PC-3 (cell line): ENCODE measurements at regions not wholly inside any gene's neighbourhood (a gene's known extent, or its start where the extent isn't known, plus 50 kb on each side); places are given as distances from the start of the nearest gene placed in this dataset.

Experiments used
- ATAC-seq: fragments of 200-7000 bp; cut with Tn5 transposase; 2 replicates; pipeline ENCODE4 v1.9.1; 2020; ENCODE audit warnings: mild to moderate bottlenecking, moderate library complexity
- BruUV-seq: library from RNA; stranded (reverse); fragments of 400-500 nt; replicated peaks from 2 replicates; lab custom pipeline; 2021; lab: Mats Ljungman, UMichigan
- CTCF ChIA-PET: fragments of 300-600 bp; sonication (Branson Sonifier 250); formaldehyde crosslinking; loops from one replicate; lab custom pipeline; 2022; ENCODE audit warnings: antibody characterized with exemption; lab: Charles Lee
- POLR2A ChIA-PET: fragments of 300-600 bp; sonication (Branson Sonifier 250); formaldehyde crosslinking; loops from one replicate; lab custom pipeline; 2022; ENCODE audit warnings: antibody characterized with exemption; ENCODE audit not compliant: unreplicated experiment; lab: Charles Lee
- DNase-seq: peaks from one replicate; pipeline ENCODE4 v3.0.0-alpha.2; 2015
- H2AFZ ChIP-seq: fragments of 300-600 bp; sonication (generic); 2 replicates; pipeline ENCODE4 v1.6.0; 2016; ENCODE audit warnings: antibody characterized with exemption, low read length
- H3F3A ChIP-seq: fragments of 300-600 bp; sonication (generic); one replicate; pipeline ENCODE4 v1.6.0; 2017; ENCODE audit warnings: antibody characterized with exemption, low read length, control low read depth, mild to moderate bottlenecking; ENCODE audit not compliant: unreplicated experiment
- H3K27ac ChIP-seq: fragments of 300-600 bp; sonication (generic); 2 replicates; pipeline ENCODE4 v1.5.1; 2016; ENCODE audit warnings: mild to moderate bottlenecking, low read length
- H3K27me3 ChIP-seq: fragments of 300-600 bp; sonication (generic); 2 replicates; pipeline ENCODE4 v1.6.1; 2016; ENCODE audit warnings: low read length, mixed read lengths
- H3K36me3 ChIP-seq: fragments of 300-600 bp; sonication (generic); 2 replicates; pipeline ENCODE4 v1.6.1; 2016; ENCODE audit warnings: low read depth, mixed run types, low read length, mixed read lengths
- H3K4me1 ChIP-seq: fragments of 300-600 bp; sonication (generic); 2 replicates; pipeline ENCODE4 v1.5.1; 2016; ENCODE audit warnings: low read length; ENCODE audit not compliant: insufficient read depth
- H3K4me2 ChIP-seq: fragments of 300-600 bp; sonication (generic); 2 replicates; pipeline ENCODE4 v1.6.0; 2016; ENCODE audit warnings: low read length
- H3K4me3 ChIP-seq: fragments of 300-600 bp; sonication (generic); 2 replicates; pipeline ENCODE4 v1.5.1; 2016; ENCODE audit warnings: mild to moderate bottlenecking, low read length, mixed read lengths
- H3K79me2 ChIP-seq: fragments of 300-600 bp; sonication (generic); 2 replicates; pipeline ENCODE4 v1.6.1; 2017; ENCODE audit warnings: low read length, mixed read lengths
- H3K9ac ChIP-seq: fragments of 300-600 bp; sonication (generic); 2 replicates; pipeline ENCODE4 v1.6.0; 2016; ENCODE audit warnings: mild to moderate bottlenecking, low read length
- H3K9me2 ChIP-seq: fragments of 300-600 bp; sonication (generic); replicated peaks from 2 replicates; pipeline ENCODE4 v1.6.1; 2016; ENCODE audit warnings: mixed run types, low read length, mixed read lengths
- H3K9me3 ChIP-seq: fragments of 300-600 bp; sonication (generic); 2 replicates; pipeline ENCODE4 v1.6.1; 2016; ENCODE audit warnings: low read length, mixed read lengths
- H4K20me1 ChIP-seq: fragments of 300-600 bp; sonication (generic); 2 replicates; pipeline ENCODE4 v1.6.1; 2016; ENCODE audit warnings: low read length, mixed read lengths
- CTCF ChIP-seq: fragments of 300-600 bp; sonication (generic); conservative IDR thresholded peaks from 2 replicates; pipeline ENCODE4 v1.5.1; 2017; ENCODE audit warnings: antibody characterized with exemption, low read depth, mild to moderate bottlenecking, low read length
- EZH2 ChIP-seq: fragments of 300-600 bp; sonication (generic); IDR thresholded peaks from one replicate; pipeline ENCODE4 v1.6.1; 2017; ENCODE audit warnings: antibody characterized with exemption, mild to moderate bottlenecking, low read length; ENCODE audit not compliant: unreplicated experiment
- EZH2phosphoT487 ChIP-seq: fragments of 300-600 bp; sonication (generic); IDR thresholded peaks from 2 replicates; pipeline ENCODE4 v1.6.1; 2018; ENCODE audit warnings: mild to moderate bottlenecking, antibody characterized with exemption, low read length, borderline replicate concordance
- intact Hi-C: fragments of 100-400 bp; cut with micrococcal nuclease; formaldehyde crosslinking; loops from 2 replicates; pipeline ENCODE4 v1.9.0; 2023

GRCh38 chr5:174642816-174643405 is 81.5 kb upstream of the MSX2 start:
- no peak overlapping the region for H2AFZ ChIP-seq
- H3K4me3 ChIP-seq: no peak overlapping the region
- H3K9ac ChIP-seq: no peak overlapping the region
- 0 out of 2 replicates have a peak, but pooled peaks cover 5% of the 10 kb centered on the region for H3K27me3 ChIP-seq
- no peak for TF ChIP-seq EZH2
- TF ChIP-seq CTCF: no peak
- TF ChIP-seq EZH2phosphoT487: no peak
- no peaks in the 10 kb centered on the region for H3K36me3 ChIP-seq
- no TSS peak for BruUV-seq
- H3K27ac ChIP-seq: no peak overlapping the region
- ChIA-PET CTCF (no interaction called here), POLR2A (no interaction called here)
- no peaks in the 10 kb centered on the region for H3K9me2 ChIP-seq
- H3F3A ChIP-seq: no peaks in the 10 kb centered on the region
- H3K4me2 ChIP-seq: no peak overlapping the region
- H3K79me2 ChIP-seq: no peaks in the 10 kb centered on the region
- ATAC-seq (no peak), DNase-seq (peak; percentile 11)
- H4K20me1 ChIP-seq: no peaks in the 10 kb centered on the region
- H3K4me1 ChIP-seq: no peaks in the 10 kb centered on the region
- H3K9me3 ChIP-seq: no peaks in the 10 kb centered on the region
- intact Hi-C loops: no loop called here

- Histone ChIP-seq H3K27me3 (0 out of 2 replicates have a peak, but pooled peaks cover 5% of the 10 kb centered on the region), H3K79me2 (no peaks in the 10 kb centered on the region), H2AFZ (no peak overlapping the region), H3K4me1 (no peaks in the 10 kb centered on the region), H3K4me3 (no peak overlapping the region), H3K27ac (no peak overlapping the region), H3K9ac (no peak overlapping the region), H3K4me2 (no peak overlapping the region), H4K20me1 (no peaks in the 10 kb centered on the region), H3F3A (no peaks in the 10 kb centered on the region), H3K36me3 (no peaks in the 10 kb centered on the region), H3K9me2 (no peaks in the 10 kb centered on the region), H3K9me3 (no peaks in the 10 kb centered on the region)
- DNase-seq (no peak), ATAC-seq (no peak)
- ChIA-PET CTCF (no interaction called here), POLR2A (no interaction called here)
- TF ChIP-seq EZH2: no peak
- no peak for TF ChIP-seq EZH2phosphoT487
- TF ChIP-seq CTCF: no peak
- no TSS peak for BruUV-seq
- intact Hi-C loops: no loop called here
These were observed 79.9 kb upstream of the MSX2 start for GRCh38 chr5:174644436-174644835.

DNA sequence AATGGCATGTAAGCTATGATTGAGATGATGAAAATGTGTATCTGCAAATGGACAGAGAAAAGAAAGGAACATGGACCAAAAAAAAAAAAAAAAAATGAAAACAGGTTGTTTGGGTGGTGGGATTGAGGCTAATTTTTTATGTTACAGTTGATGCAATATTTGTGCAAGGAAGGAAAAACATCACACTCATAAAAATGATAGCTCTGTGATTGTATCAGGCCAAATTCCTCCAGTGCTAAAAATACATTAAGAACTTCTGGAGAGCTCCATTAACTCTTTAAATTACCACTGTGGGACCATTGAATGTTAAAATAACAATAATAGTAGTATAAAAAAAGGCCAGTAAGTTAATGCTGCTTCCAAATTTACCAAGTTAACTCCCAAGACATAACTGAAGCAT is 79.5 kb upstream of the MSX2 start:
- H3K9me2 ChIP-seq: no peaks in the 10 kb centered on the region
- H3K9ac ChIP-seq: no peak overlapping the region
- no peak for TF ChIP-seq CTCF
- no peak for TF ChIP-seq EZH2phosphoT487
- TF ChIP-seq EZH2: no peak
- BruUV-seq: no TSS peak
- POLR2A ChIA-PET: no interaction called here
- no peak overlapping the region for H2AFZ ChIP-seq
- H3F3A ChIP-seq: no peaks in the 10 kb centered on the region
- DNase-seq: no peak
- no peak overlapping the region for H3K4me2 ChIP-seq
- no peak for ATAC-seq
- no peaks in the 10 kb centered on the region for H3K36me3 ChIP-seq
- no peaks in the 10 kb centered on the region for H3K79me2 ChIP-seq
- H3K27ac ChIP-seq: no peak overlapping the region
- intact Hi-C loops: no loop called here
- no peaks in the 10 kb centered on the region for H3K9me3 ChIP-seq
- H3K4me3 ChIP-seq: no peak overlapping the region
- H3K27me3 ChIP-seq: 0 out of 2 replicates have a peak, but pooled peaks cover 5% of the 10 kb centered on the region
- no peaks in the 10 kb centered on the region for H3K4me1 ChIP-seq
- CTCF ChIA-PET: no interaction called here
- no peaks in the 10 kb centered on the region for H4K20me1 ChIP-seq
